ENCODE measurements at regions not wholly inside any gene's neighbourhood (a gene's known extent, or its start where the extent isn't known, plus 50 kb on each side); places are given as distances from the start of the nearest gene placed in this dataset.

DNA sequence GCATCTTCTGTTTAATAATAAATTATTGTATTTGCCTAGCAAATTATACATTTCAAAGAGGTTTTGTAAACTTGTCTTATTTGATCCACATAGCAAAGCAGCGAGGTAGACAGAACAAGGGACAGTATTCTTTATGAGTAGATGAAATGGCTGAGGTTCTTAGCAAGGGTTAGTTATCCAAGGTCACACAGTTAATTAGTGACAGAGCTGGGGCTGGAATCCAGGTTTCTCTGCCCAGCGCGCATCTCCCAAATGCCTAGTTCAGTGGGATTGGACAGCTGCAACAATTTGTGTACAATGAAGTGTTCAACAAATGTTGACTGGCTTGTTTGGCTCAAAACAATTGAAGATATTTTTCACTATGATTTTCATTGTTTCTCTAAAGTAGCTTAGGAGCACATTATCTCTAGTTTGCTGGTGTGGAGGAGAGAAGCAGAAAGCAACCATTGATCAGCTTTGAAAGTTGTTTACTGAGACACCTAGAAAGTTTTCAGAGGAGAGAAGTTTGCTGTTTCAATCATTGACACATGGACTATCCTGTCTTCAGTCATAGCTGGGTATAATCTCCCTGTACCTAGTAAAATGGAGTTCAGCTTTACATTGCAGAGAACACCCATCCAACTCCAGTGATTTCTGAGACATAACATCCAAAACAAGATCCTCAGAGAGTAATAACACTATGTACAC, 270.6 kb downstream of the FAT3 start:
- Histone ChIP-seq H3K79me2 (ENCODE audit: insufficient read depth, low read depth) (no peaks in the 10 kb centered on the region), H4K20me1 (ENCODE audit: insufficient read depth) (no peaks in the 10 kb centered on the region), H3K4me3 (IDR thresholded peaks at IDR 0.05; ENCODE audit: insufficient read depth, low read depth, low read length) (no peak overlapping the region), H3K4me1 (ENCODE audit: low read depth, poor library complexity, severe bottlenecking) (no peaks in the 10 kb centered on the region), H3K4me2 (no peak overlapping the region), H3K27ac (no peak overlapping the region), H3K27me3 (ENCODE audit: insufficient read depth, low read depth) (no peaks in the 10 kb centered on the region), H3K36me3 (ENCODE audit: insufficient read depth) (no peaks in the 10 kb centered on the region), H3K9ac (no peak overlapping the region), H2AFZ (ENCODE audit: low read depth) (no peak overlapping the region)
- TF ChIP-seq, protein P1, sequence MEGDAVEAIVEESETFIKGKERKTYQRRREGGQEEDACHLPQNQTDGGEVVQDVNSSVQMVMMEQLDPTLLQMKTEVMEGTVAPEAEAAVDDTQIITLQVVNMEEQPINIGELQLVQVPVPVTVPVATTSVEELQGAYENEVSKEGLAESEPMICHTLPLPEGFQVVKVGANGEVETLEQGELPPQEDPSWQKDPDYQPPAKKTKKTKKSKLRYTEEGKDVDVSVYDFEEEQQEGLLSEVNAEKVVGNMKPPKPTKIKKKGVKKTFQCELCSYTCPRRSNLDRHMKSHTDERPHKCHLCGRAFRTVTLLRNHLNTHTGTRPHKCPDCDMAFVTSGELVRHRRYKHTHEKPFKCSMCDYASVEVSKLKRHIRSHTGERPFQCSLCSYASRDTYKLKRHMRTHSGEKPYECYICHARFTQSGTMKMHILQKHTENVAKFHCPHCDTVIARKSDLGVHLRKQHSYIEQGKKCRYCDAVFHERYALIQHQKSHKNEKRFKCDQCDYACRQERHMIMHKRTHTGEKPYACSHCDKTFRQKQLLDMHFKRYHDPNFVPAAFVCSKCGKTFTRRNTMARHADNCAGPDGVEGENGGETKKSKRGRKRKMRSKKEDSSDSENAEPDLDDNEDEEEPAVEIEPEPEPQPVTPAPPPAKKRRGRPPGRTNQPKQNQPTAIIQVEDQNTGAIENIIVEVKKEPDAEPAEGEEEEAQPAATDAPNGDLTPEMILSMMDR (conservative IDR thresholded peaks at IDR 0.05; ENCODE audit: low read depth, low read length): no peak

DNA sequence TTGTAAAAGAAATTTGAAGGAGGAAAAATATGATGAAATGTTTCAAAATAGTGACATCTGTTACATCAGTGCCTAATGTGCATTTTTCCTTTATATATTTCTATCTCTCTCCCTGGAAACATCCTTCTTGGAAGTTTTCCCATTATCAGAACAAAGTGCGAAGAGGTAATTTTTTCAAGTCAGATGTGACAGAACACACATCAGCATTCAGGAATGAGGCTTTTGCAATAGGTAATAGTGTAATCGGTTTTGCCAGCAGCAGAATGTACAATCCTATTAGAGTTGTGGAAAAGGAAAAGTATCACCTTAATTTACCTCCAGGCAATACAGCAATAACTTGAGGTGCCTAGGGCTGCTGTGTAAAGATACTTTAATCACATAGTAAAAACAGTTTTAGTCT, 275.8 kb downstream of the FAT3 start:
- Histone ChIP-seq H3K36me3 (ENCODE audit: insufficient read depth) (no peaks in the 10 kb centered on the region), H3K27ac (no peak overlapping the region)
- TF ChIP-seq, protein P1 (conservative IDR thresholded peaks at IDR 0.05; ENCODE audit: low read depth, low read length): no peak

DNA sequence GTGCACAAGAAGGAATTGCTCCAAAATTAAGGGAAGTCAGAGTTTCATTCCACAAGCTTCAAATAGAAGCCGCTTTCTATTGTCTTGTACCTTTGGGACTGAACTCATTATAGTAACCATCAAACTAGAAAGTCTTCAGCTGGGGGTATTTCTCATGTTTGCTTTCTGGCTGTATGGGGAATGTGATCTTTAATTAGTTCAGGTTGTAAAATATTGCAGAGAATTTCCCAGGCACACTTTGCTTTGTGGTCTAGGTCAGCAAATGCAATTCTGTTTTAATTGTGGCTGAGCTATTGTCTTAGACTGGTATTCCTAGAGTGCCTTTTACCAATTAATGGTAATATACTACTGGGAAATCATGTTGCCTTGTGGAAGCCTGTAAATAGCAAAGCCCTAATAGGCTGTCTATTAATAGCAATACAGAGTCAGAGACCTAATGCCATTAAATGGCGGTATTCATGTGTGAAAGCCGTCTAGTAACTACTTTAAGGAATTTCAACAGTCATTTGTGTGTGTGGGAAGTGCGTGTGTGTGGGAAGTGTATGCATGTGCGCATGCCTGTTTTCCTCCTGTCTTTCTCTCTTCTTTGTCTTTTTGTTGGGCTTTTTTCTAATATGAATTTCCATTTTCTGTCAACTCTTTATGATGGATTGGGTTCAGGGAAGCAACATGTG, 276.6 kb downstream of the FAT3 start:
- Histone ChIP-seq H4K20me1 (ENCODE audit: insufficient read depth) (no peaks in the 10 kb centered on the region), H3K4me1 (ENCODE audit: low read depth, poor library complexity, severe bottlenecking) (no peaks in the 10 kb centered on the region), H3K27me3 (ENCODE audit: insufficient read depth, low read depth) (no peaks in the 10 kb centered on the region), H3K4me2 (no peak overlapping the region), H3K79me2 (ENCODE audit: insufficient read depth, low read depth) (no peaks in the 10 kb centered on the region), H3K36me3 (ENCODE audit: insufficient read depth) (no peaks in the 10 kb centered on the region), H3K4me3 (IDR thresholded peaks at IDR 0.05; ENCODE audit: insufficient read depth, low read depth, low read length) (no peak overlapping the region), H3K27ac (no peak overlapping the region), H2AFZ (ENCODE audit: low read depth) (no peak overlapping the region), H3K9ac (no peak overlapping the region)
- TF ChIP-seq, protein P1 (conservative IDR thresholded peaks at IDR 0.05; ENCODE audit: low read depth, low read length): no peak

More for the DNA sequence above, 275.8 kb downstream of the FAT3 start:
- no peak overlapping the region for H3K4me2 ChIP-seq
- H3K27me3 ChIP-seq (ENCODE audit: insufficient read depth, low read depth): no peaks in the 10 kb centered on the region
- H3K4me1 ChIP-seq (ENCODE audit: low read depth, poor library complexity, severe bottlenecking): no peaks in the 10 kb centered on the region
- no peaks in the 10 kb centered on the region for H4K20me1 ChIP-seq (ENCODE audit: insufficient read depth)
- H3K79me2 ChIP-seq (ENCODE audit: insufficient read depth, low read depth): no peaks in the 10 kb centered on the region
- H2AFZ ChIP-seq (ENCODE audit: low read depth): no peak overlapping the region
- no peak overlapping the region for H3K4me3 ChIP-seq (IDR thresholded peaks at IDR 0.05; ENCODE audit: insufficient read depth, low read depth, low read length)
- no peak overlapping the region for H3K9ac ChIP-seq

DNA sequence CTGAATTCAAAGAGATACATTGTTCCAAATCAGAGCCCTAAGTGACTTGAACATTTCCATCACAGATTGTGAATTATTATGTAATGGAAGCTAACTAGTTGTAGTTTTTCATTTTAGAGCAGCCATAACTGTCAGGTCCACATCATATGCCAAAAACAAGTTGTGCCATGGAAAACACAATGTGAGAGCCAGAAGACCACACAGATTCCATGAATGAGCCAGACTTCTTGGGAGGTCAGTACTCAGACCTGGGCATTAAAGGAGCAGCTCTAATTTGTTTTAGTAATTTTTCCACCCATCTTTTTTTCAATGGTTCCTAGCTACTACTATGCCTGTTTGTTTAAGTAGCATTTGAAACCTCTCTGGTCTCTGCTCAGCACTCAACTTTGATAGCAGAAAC, 279.4 kb downstream of the FAT3 start:
- Histone ChIP-seq H3K4me3 (IDR thresholded peaks at IDR 0.05; ENCODE audit: insufficient read depth, low read depth, low read length) (no peak overlapping the region), H3K36me3 (ENCODE audit: insufficient read depth) (no peaks in the 10 kb centered on the region), H3K9ac (no peak overlapping the region), H4K20me1 (ENCODE audit: insufficient read depth) (no peaks in the 10 kb centered on the region), H3K4me1 (ENCODE audit: low read depth, poor library complexity, severe bottlenecking) (no peaks in the 10 kb centered on the region), H2AFZ (ENCODE audit: low read depth) (no peak overlapping the region), H3K27me3 (ENCODE audit: insufficient read depth, low read depth) (no peaks in the 10 kb centered on the region), H3K27ac (no peak overlapping the region), H3K4me2 (no peak overlapping the region), H3K79me2 (ENCODE audit: insufficient read depth, low read depth) (no peaks in the 10 kb centered on the region)
- TF ChIP-seq, protein P1 (conservative IDR thresholded peaks at IDR 0.05; ENCODE audit: low read depth, low read length): no peak
